HG02623 (cell line): ENCODE measurements at regions not wholly inside any gene's neighbourhood (a gene's known extent, or its start where the extent isn't known, plus 50 kb on each side); places are given as distances from the start of the nearest gene placed in this dataset.

Experiments
- ATAC-seq: cut with Tn5 transposase; IDR thresholded peaks from one replicate; pipeline ENCODE4 v1.9.1; 2021; ENCODE audit warnings: moderate library complexity; ENCODE audit not compliant: unreplicated experiment

- no peak for ATAC-seq
Observed at GRCh38 chr4:11485926-11486325, 57.2 kb upstream of the HS3ST1 start.

GRCh38 chr4:11484531-11484930 lies 55.8 kb upstream of the HS3ST1 start:
- ATAC-seq = no peak

- no peak for ATAC-seq
Observed at GRCh38 chr4:11483046-11483445, 54.4 kb upstream of the HS3ST1 start.

- ATAC-seq = peak; percentile 87
Observed at GRCh38 chr4:11480683-11481082, 52.0 kb upstream of the HS3ST1 start.
